ENCODE measurements at regions not wholly inside any gene's neighbourhood (a gene's known extent, or its start where the extent isn't known, plus 50 kb on each side); places are given as distances from the start of the nearest gene placed in this dataset.

DNA sequence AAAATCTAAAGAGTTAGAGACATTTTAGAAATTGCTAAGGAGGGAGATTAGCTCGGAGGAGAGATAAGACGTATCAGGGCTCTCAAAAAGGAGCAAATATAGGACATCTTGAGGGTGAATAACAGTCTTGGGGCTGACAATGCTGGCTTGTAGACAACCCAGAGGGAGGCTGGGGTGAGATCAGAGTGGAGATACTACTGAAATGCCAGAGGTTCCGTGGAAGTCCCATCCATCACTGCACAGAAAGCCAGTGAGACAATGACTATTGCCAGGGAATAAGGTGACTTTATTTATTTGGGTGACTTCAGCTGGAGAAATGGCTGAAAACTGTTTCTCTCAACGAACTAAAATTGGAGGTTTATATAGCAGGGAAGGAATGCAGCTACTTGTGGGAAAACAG, 838.1 kb upstream of the AGA start:
- no peaks in the 10 kb centered on the region for H3K36me3 ChIP-seq (ENCODE audit: insufficient read depth, low read length)
- H3K4me1 ChIP-seq (ENCODE audit: control insufficient read depth, insufficient read depth, low read length, unreplicated experiment), result no peaks in the 10 kb centered on the region
- no peak overlapping the region for H2AFZ ChIP-seq (ENCODE audit: low read length, unreplicated experiment)
- H3K27ac ChIP-seq (ENCODE audit: low read depth, low read length), result no peak overlapping the region
- H3K27me3 ChIP-seq (ENCODE audit: insufficient read depth, low read length), result no peaks in the 10 kb centered on the region
- H3K79me2 ChIP-seq (ENCODE audit: control insufficient read depth, insufficient read depth, low read length, unreplicated experiment), result no peaks in the 10 kb centered on the region
- H3K4me3 ChIP-seq (ENCODE audit: low read depth, low read length), result no peak overlapping the region

DNA sequence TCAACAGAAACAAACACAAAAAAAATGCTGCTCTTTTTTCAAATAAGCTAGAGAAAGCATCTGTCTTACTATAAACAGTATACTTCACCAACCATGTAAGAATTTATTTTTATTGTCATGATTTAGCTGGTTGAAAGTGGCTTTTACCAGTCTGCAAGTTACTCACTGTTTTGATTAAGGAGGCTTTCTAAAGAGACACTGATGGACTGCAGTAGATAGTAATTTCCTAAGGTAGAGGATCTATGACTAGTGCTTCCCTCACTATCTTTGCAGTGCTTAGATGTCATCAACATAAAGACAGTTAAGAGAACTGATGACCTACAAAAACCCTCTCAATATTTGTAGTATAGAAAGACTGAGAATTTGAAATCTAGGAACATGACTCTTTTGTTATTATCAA, 846.2 kb upstream of the AGA start:
- no peak overlapping the region for H3K27ac ChIP-seq (ENCODE audit: low read depth, low read length)
- H3K4me1 ChIP-seq (ENCODE audit: control insufficient read depth, insufficient read depth, low read length, unreplicated experiment), result no peaks in the 10 kb centered on the region
- no peak overlapping the region for H3K4me3 ChIP-seq (ENCODE audit: low read depth, low read length)
- no peak overlapping the region for H2AFZ ChIP-seq (ENCODE audit: low read length, unreplicated experiment)
- no peaks in the 10 kb centered on the region for H3K79me2 ChIP-seq (ENCODE audit: control insufficient read depth, insufficient read depth, low read length, unreplicated experiment)
- no peaks in the 10 kb centered on the region for H3K27me3 ChIP-seq (ENCODE audit: insufficient read depth, low read length)
- H3K36me3 ChIP-seq (ENCODE audit: insufficient read depth, low read length), result no peaks in the 10 kb centered on the region

DNA sequence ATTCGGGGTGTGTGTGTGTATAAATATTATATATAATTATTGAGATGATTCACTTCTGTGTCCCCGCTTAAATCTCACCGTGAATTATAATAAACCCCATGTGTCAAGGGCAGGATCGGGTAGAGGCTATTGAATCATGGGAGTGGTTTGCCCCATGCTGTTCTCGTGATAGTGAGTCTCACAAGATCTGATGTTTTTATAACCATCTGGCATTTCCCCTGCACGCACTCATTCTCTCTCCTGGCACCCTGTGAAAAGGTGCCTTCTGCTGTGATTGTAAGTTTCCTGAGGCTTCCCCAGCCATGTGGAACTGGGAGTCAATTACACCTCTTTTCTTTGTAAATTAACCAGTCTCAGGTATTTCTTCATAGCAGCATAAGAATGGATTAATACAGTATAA, 851.4 kb upstream of the AGA start:
- no peak overlapping the region for H3K27ac ChIP-seq (ENCODE audit: low read depth, low read length)

DNA sequence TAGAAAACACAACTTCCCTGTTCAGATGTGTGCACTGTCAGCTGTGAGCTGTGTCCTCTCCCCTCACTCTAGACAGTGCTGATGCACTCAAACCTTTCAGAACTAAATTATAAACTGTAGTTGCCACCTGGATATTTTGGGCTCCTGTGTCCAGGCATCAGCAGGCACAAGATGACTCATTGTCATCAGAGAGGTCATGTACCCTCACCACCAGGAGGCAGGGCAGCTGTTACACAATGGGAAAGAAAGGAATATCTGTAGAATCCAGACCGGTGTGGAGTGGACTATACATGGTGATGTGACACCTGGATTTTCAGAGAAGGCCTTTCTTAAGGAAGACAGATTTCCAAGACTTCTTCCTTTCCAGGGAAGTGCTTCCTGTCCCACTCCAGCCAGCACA, 854.4 kb upstream of the AGA start:
- no peaks in the 10 kb centered on the region for H3K4me1 ChIP-seq (ENCODE audit: control insufficient read depth, insufficient read depth, low read length, unreplicated experiment)
- H3K36me3 ChIP-seq (ENCODE audit: insufficient read depth, low read length), result no peaks in the 10 kb centered on the region
- no peak overlapping the region for H2AFZ ChIP-seq (ENCODE audit: low read length, unreplicated experiment)
- H3K27me3 ChIP-seq (ENCODE audit: insufficient read depth, low read length), result no peaks in the 10 kb centered on the region
- no peak overlapping the region for H3K4me3 ChIP-seq (ENCODE audit: low read depth, low read length)
- no peaks in the 10 kb centered on the region for H3K79me2 ChIP-seq (ENCODE audit: control insufficient read depth, insufficient read depth, low read length, unreplicated experiment)
- no peak overlapping the region for H3K27ac ChIP-seq (ENCODE audit: low read depth, low read length)

More for the DNA sequence above, 851.4 kb upstream of the AGA start:
- no peaks in the 10 kb centered on the region for H3K4me1 ChIP-seq (ENCODE audit: control insufficient read depth, insufficient read depth, low read length, unreplicated experiment)
- no peak overlapping the region for H3K4me3 ChIP-seq (ENCODE audit: low read depth, low read length)
- H3K79me2 ChIP-seq (ENCODE audit: control insufficient read depth, insufficient read depth, low read length, unreplicated experiment), result no peaks in the 10 kb centered on the region
- no peaks in the 10 kb centered on the region for H3K36me3 ChIP-seq (ENCODE audit: insufficient read depth, low read length)
- no peak overlapping the region for H2AFZ ChIP-seq (ENCODE audit: low read length, unreplicated experiment)
- H3K27me3 ChIP-seq (ENCODE audit: insufficient read depth, low read length), result no peaks in the 10 kb centered on the region

DNA sequence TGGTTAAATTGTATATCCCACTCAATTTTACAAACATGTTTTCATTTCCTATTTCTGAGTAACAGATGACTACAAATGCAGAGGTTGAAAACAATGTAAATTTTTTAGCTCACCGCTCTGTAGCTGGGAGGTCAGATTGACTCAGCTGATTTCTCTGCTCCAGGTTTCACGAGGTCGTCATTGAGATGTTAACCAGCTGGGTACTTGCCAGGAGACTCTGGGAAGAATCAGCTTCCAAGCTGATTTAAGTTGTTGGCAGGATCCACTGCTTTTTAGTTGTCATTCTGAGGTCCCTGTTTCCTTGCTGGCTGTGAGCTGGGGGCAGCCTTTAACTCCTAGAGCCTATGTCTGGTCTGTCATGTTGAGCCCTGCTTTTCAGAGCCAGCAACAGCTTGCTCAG, 864.3 kb upstream of the AGA start:
- no peak overlapping the region for H3K27ac ChIP-seq (ENCODE audit: low read depth, low read length)
- H3K27me3 ChIP-seq (ENCODE audit: insufficient read depth, low read length), result no peaks in the 10 kb centered on the region

DNA sequence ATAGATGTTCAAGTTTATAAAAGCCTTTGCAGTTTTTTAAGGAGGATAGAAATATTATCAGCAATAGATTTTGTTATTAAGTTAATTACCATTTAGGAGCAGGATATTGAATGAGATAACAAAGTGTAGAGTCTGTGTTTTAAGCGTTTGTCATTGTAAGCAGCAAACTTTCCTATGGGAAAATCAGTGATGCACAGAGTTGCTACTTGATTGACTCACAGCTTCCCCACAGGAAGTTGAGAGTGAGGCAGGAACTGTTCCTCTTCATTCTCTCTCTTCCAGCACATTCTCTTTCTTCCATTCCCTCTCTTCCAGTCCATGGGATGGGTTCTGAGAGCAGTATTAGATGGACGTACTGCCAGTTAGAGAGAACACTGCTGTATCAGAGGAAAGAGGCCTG, 867.7 kb upstream of the AGA start:
- H3K27me3 ChIP-seq (ENCODE audit: insufficient read depth, low read length), result no peaks in the 10 kb centered on the region
- H3K36me3 ChIP-seq (ENCODE audit: insufficient read depth, low read length), result no peaks in the 10 kb centered on the region
- no peaks in the 10 kb centered on the region for H3K4me1 ChIP-seq (ENCODE audit: control insufficient read depth, insufficient read depth, low read length, unreplicated experiment)
- H3K4me3 ChIP-seq (ENCODE audit: low read depth, low read length), result no peak overlapping the region
- H2AFZ ChIP-seq (ENCODE audit: low read length, unreplicated experiment), result no peak overlapping the region
- no peak overlapping the region for H3K27ac ChIP-seq (ENCODE audit: low read depth, low read length)
- no peaks in the 10 kb centered on the region for H3K79me2 ChIP-seq (ENCODE audit: control insufficient read depth, insufficient read depth, low read length, unreplicated experiment)

More for the DNA sequence above, 864.3 kb upstream of the AGA start:
- no peaks in the 10 kb centered on the region for H3K36me3 ChIP-seq (ENCODE audit: insufficient read depth, low read length)
- no peaks in the 10 kb centered on the region for H3K4me1 ChIP-seq (ENCODE audit: control insufficient read depth, insufficient read depth, low read length, unreplicated experiment)
- no peak overlapping the region for H3K4me3 ChIP-seq (ENCODE audit: low read depth, low read length)
- H3K79me2 ChIP-seq (ENCODE audit: control insufficient read depth, insufficient read depth, low read length, unreplicated experiment), result no peaks in the 10 kb centered on the region
- H2AFZ ChIP-seq (ENCODE audit: low read length, unreplicated experiment), result no peak overlapping the region

DNA sequence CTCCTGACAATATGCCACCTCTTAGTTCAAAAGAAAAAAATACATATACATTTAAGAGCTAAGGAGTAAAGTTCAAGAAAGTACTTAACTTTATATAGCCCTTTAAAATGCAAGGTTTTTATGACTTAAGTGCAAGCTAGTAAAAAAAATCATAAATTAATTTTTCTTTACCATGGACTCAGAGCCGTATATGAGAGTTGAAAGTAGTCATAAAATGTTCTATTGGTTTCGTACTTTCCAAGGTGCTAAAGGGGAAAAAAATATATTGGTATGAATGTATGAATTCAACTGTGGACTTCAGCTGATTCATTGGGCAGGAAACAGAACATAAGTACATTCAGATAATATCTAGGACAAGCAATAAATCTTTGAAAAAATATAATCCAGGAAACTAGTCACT, 869.8 kb upstream of the AGA start:
- H3K4me3 ChIP-seq (ENCODE audit: low read depth, low read length), result no peak overlapping the region
- H3K27me3 ChIP-seq (ENCODE audit: insufficient read depth, low read length), result no peaks in the 10 kb centered on the region
- H3K27ac ChIP-seq (ENCODE audit: low read depth, low read length), result no peak overlapping the region
- H3K36me3 ChIP-seq (ENCODE audit: insufficient read depth, low read length), result no peaks in the 10 kb centered on the region
- no peaks in the 10 kb centered on the region for H3K79me2 ChIP-seq (ENCODE audit: control insufficient read depth, insufficient read depth, low read length, unreplicated experiment)
- H3K4me1 ChIP-seq (ENCODE audit: control insufficient read depth, insufficient read depth, low read length, unreplicated experiment), result no peaks in the 10 kb centered on the region
- no peak overlapping the region for H2AFZ ChIP-seq (ENCODE audit: low read length, unreplicated experiment)

DNA sequence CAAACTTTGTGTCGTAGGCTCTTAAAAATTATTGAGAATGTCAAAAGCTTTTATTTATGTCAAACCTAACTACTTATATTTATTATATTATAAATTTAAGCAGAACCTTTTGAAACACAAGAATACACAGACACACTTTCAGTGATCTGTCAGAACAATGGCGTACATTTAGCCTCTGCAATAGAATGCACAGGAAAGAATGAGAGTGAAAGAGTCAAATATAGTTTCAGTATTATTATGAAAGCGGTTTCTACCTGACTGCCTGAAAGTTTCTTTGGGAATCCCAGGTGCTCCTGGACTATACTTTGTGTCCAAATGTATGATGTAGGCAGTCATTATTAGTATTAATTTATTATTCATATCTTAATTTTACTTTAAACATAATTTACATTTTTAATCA, 872.0 kb upstream of the AGA start:
- H3K4me3 ChIP-seq (ENCODE audit: low read depth, low read length), result no peak overlapping the region
- H3K36me3 ChIP-seq (ENCODE audit: insufficient read depth, low read length), result no peaks in the 10 kb centered on the region
- H3K27me3 ChIP-seq (ENCODE audit: insufficient read depth, low read length), result no peaks in the 10 kb centered on the region
- no peaks in the 10 kb centered on the region for H3K79me2 ChIP-seq (ENCODE audit: control insufficient read depth, insufficient read depth, low read length, unreplicated experiment)
- H2AFZ ChIP-seq (ENCODE audit: low read length, unreplicated experiment), result no peak overlapping the region
- H3K4me1 ChIP-seq (ENCODE audit: control insufficient read depth, insufficient read depth, low read length, unreplicated experiment), result no peaks in the 10 kb centered on the region
- no peak overlapping the region for H3K27ac ChIP-seq (ENCODE audit: low read depth, low read length)

DNA sequence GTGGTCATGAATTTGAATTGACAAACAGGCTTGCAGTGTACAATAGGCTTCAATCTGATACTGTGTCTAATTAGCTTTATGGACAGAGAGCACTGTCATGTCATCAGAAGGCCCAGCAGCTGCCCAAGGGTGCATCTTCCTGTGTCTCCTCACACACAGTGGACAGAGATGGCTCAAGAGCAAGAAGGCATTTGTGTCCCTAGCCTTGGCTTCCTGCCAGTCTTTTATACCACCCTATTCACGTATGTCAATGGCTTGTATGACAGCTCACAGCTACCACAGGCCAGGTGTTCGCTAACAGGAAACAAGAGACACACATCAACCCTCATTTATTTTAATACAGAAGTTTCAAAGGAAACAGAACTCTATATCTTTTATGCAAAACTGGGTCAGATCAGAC, 874.0 kb upstream of the AGA start:
- Histone ChIP-seq H3K79me2 (ENCODE audit: control insufficient read depth, insufficient read depth, low read length, unreplicated experiment) (no peaks in the 10 kb centered on the region), H3K4me3 (ENCODE audit: low read depth, low read length) (no peak overlapping the region), H3K4me1 (ENCODE audit: control insufficient read depth, insufficient read depth, low read length, unreplicated experiment) (no peaks in the 10 kb centered on the region), H2AFZ (ENCODE audit: low read length, unreplicated experiment) (no peak overlapping the region), H3K27me3 (ENCODE audit: insufficient read depth, low read length) (no peaks in the 10 kb centered on the region), H3K27ac (ENCODE audit: low read depth, low read length) (no peak overlapping the region), H3K36me3 (ENCODE audit: insufficient read depth, low read length) (no peaks in the 10 kb centered on the region)

DNA sequence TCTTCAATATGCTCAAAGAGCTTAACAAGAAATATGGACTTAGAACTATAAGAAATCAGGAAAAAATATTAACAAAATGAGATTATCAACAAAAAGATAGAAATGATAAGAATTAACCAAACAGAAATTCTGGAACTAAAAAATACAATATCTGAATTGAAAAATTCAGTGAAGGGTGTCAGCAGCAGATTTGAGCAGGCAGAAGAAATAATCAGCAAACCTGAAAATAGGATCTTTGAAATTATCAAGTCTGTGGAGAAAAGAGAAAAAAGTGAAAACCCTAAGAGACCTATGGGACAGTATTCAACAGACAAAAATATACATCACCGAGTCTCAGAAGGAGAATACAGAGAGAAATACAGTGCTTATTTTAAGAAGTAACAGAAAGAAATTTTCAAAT, 877.8 kb upstream of the AGA start:
- Histone ChIP-seq H3K4me3 (ENCODE audit: low read depth, low read length) (no peak overlapping the region), H3K4me1 (ENCODE audit: control insufficient read depth, insufficient read depth, low read length, unreplicated experiment) (no peaks in the 10 kb centered on the region), H3K36me3 (ENCODE audit: insufficient read depth, low read length) (no peaks in the 10 kb centered on the region), H3K79me2 (ENCODE audit: control insufficient read depth, insufficient read depth, low read length, unreplicated experiment) (no peaks in the 10 kb centered on the region), H2AFZ (ENCODE audit: low read length, unreplicated experiment) (no peak overlapping the region), H3K27ac (ENCODE audit: low read depth, low read length) (no peak overlapping the region), H3K27me3 (ENCODE audit: insufficient read depth, low read length) (no peaks in the 10 kb centered on the region)

DNA sequence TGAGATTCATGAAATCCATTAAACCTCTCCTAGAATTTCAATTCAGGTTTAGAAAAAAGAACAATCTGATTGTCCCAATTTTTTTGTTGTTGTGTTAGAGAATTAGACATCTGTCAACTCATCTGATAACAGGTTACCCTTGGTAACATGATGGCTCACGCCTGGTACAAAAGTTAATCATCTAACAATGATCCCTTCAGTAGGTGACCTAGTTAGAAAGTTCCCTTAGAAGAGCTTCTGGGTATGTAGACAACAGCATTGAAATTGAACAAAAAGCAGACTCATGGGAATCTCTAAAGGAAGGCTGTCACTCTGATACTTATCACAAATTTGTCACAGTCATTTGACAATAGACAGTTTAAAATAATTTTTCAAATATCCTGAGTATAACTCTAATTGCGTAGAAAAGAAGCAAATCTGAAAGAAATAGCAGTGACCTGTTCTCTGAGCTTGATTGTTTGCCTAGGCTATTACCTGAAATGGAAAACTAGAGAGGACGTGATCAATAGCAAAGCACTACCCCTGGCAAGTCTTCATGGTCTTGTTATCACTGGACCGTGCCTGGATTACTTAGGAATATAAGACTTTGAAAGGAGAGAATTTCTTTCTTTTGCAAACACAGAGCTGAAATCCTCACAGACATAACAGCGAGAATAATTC, 880.4 kb upstream of the AGA start:
- Histone ChIP-seq H3K4me3 (ENCODE audit: low read depth, low read length) (no peak overlapping the region), H3K27ac (ENCODE audit: low read depth, low read length) (no peak overlapping the region), H3K4me1 (ENCODE audit: control insufficient read depth, insufficient read depth, low read length, unreplicated experiment) (no peaks in the 10 kb centered on the region), H2AFZ (ENCODE audit: low read length, unreplicated experiment) (no peak overlapping the region), H3K79me2 (ENCODE audit: control insufficient read depth, insufficient read depth, low read length, unreplicated experiment) (no peaks in the 10 kb centered on the region), H3K36me3 (ENCODE audit: insufficient read depth, low read length) (no peaks in the 10 kb centered on the region), H3K27me3 (ENCODE audit: insufficient read depth, low read length) (no peaks in the 10 kb centered on the region)
